GM12873 (cell line): ENCODE measurements at regions not wholly inside any gene's neighbourhood (a gene's known extent, or its start where the extent isn't known, plus 50 kb on each side); places are given as distances from the start of the nearest gene placed in this dataset.

Source experiments
- TF ChIP-seq, protein P1 (sequence below): IDR thresholded peaks from 2 replicates; pipeline ENCODE4 v1.5.1; 2012; ENCODE audit warnings: low read depth, mild to moderate bottlenecking, moderate library complexity, low read length, control low read depth; ENCODE audit not compliant: insufficient read depth; ENCODE audit errors: missing control alignments

DNA sequence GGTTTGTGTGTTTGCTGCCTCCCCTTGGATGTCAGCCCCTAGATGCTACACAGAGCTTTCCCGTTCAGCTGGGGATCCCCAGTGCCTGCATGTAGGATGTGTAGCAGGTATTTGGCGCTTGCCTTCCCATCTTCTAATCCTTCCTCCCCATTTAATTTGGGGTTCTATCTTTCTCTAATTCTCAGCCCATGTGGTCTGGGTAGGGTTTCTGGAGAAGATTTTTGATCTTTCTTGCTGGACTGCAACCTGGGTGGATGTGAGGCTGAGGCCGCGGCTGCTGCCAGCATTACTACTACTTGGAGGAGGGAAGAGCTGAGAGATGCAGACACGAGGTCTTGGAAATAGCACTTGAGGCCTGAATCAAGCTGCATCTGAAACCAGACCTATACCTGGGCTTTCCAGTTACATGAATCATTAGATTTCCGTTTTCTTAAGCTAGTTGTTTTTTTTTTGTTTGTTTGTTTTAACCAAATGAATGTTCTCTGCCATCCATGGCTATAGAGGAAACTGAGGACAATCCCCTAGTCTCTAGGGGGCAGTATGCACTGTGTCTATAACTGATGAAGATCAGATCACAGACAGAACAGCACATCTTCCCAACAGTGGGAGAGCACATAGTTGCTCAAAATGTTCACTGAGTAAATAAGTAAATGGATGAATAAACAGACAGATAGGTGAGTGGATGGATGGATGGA, 178.6 kb downstream of the FGF18 start:
- TF ChIP-seq, protein P1, sequence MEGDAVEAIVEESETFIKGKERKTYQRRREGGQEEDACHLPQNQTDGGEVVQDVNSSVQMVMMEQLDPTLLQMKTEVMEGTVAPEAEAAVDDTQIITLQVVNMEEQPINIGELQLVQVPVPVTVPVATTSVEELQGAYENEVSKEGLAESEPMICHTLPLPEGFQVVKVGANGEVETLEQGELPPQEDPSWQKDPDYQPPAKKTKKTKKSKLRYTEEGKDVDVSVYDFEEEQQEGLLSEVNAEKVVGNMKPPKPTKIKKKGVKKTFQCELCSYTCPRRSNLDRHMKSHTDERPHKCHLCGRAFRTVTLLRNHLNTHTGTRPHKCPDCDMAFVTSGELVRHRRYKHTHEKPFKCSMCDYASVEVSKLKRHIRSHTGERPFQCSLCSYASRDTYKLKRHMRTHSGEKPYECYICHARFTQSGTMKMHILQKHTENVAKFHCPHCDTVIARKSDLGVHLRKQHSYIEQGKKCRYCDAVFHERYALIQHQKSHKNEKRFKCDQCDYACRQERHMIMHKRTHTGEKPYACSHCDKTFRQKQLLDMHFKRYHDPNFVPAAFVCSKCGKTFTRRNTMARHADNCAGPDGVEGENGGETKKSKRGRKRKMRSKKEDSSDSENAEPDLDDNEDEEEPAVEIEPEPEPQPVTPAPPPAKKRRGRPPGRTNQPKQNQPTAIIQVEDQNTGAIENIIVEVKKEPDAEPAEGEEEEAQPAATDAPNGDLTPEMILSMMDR: peak; percentile 20

DNA sequence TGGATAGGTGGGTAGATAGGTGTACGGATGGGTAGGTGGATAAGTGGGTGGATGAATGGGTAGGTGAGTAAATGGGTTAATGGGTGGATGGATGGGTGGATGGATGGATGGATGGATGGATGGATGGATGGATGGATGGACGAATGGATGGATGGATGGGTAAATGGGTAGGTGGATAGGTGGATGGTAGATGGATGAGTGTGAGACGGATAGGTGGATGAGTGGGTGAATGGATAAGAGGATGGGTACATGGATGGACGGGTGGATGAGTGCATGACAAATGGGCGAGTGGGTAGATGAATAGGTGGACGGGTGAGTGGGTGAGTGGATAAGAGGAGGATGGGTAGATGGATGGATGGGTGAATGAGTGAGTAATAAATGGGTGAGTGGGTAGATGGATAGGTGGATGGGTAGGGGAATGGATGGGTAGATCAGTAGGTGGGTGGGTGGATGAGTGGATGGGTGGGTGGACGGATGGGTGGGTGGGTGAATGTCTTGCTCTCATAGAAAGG, 179.2 kb downstream of the FGF18 start:
- TF ChIP-seq, protein P1: no peak

DNA sequence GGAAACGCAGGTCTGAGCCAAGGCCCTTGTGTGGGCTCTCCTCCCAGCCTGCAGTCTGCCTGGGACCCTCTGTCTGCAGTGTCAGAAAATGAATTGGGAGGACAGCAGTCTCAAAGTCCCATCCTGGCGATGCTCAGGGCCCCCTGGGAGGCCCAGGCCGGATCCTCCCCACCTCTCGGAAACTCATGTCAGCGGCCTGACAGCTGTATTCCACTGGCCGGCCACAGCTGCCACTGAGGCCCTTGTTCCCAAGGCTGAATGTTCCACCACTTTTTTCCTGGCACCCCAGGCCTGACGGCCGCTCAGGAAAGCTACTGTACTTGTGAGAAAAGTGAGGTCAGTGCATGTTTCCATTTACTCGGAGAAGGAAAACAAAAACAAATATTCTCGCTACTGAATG, 180.0 kb downstream of the FGF18 start:
- TF ChIP-seq, protein P1: no peak

DNA sequence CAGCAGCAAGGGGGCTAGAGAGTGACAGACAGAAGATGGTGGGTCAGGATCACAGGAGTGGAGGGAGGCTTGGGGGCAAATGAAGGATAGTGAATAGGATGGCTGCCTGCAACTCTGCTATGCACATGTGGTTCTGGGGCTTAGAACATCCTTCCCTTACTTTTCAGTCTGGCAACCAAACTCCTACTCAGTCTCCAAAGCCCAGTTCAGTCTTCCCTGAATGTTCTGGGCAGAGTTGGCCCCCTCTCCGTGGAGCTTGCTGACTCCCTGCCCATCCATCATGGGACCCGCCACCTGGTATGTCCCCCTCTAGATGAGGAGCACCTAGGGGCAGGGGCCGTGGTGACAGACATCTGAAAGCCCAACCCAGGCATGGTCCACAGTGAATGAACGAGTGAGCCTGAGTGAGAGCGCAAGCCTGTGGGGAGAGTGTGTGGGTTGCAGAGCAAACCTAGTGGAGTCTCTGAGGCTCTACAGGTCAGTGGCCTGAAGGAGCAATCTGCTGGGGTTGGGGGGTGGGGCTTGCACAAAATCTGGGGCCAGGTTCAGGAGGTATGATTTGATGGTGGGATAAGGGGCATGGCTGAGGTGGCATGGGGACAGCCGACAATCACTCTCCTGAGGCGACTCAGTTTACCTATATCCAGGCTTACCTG, 180.6 kb downstream of the FGF18 start:
- TF ChIP-seq, protein P1: no peak

DNA sequence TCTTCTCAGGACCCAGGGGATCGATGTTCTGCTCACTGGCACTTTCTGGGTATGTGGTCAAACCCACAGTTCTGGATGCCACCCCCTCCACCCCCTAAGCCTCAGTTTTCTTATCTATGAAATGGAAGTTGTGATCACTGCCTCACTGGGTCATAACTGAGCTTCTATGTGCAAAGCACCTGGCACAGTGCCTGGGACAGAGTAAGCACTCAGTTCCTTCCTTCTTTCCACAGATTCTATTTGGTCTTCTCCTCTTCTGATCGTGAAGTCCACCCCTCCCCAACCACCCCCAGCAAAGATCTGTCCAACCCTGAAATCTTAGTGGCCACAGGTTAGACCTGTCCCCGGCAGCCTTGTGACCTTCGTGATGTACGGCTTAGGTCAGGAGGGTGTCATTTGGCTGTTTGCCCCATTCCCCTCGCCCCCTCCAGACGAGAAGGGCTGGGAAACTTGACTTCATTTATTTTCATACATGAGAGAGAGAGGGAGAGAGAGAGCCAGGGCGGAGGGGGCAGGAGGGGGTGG, 181.4 kb downstream of the FGF18 start:
- TF ChIP-seq, protein P1: no peak

DNA sequence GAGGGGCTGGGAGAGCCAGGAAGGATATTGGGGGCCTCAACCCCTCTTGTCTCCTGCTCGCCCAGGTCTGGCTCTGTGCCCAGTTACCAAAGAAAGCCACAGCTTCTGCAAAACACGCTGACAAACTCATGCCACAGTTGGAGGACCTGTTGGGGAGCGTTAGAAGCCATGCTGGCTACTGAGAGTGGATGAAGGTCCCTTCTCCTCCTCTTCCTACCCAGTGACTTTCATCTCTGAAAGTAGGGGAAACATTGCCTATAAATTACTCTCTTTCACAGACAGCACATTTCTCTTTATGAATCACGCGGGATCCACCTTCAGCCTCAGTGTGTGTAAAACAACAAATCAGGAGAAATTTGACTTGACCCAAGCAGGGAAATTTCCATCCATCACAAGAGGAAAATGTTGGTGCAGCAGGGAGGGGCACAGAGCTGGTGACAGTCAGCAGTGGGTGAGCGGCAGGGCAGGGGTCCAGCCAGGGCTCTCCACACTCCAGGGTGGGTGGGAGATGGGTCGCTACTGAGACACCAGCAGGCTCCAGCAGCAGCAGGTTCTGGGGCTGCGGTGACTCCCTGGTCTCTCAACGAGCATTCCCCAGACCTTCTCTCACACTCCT, 181.9 kb downstream of the FGF18 start:
- TF ChIP-seq, protein P1: no peak

DNA sequence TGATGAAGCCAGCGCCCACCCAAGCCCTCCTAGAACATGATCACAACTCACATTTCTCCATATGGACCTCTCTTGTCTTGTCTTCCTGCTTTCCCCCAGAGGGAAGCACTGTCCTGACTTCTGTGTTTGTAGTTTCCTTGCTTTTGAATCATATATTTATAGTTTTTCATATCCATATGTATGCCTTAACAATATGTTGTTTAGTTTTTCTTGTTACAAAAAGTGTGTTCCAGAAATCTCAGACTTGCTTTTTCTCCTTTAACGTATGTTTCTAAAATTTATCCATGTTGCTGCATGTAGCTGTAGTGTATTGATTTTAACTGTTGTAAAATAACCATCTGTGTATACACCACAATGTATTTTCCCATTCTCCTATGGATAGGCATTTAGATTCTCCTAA, 182.0 kb upstream of the SMIM23 start:
- TF ChIP-seq, protein P1: no peak
